ENCODE measurements at regions not wholly inside any gene's neighbourhood (a gene's known extent, or its start where the extent isn't known, plus 50 kb on each side); places are given as distances from the start of the nearest gene placed in this dataset.

- no peak overlapping the region for H3K4me3 Mint-ChIP-seq
- no peaks in the 10 kb centered on the region for H3K36me3 Mint-ChIP-seq
- CTCF ChIA-PET: no interaction called here
- Histone ChIP-seq H3K36me3 (ENCODE audit: control insufficient read depth in 2 of 2, extremely low read depth in 1 of 2, insufficient read depth in 1 of 2, low read length in 1 of 2) (no peaks in the 10 kb centered on the region), H3K27me3 (replicated peaks in 1 of 2; ENCODE audit: control insufficient read depth in 2 of 2, extremely low read depth in 1 of 2, insufficient read depth in 2 of 2, low read length in 1 of 2) (no peaks in the 10 kb centered on the region), H3K27ac (ENCODE audit: low read length) (no peak overlapping the region), H3K4me1 (ENCODE audit: control insufficient read depth in 1 of 2, extremely low read depth in 1 of 2, insufficient read depth in 2 of 2, low read length in 2 of 2) (no peaks in the 10 kb centered on the region), H3K9me3 (no peaks in the 10 kb centered on the region), H3K4me3 (ENCODE audit: control insufficient read depth in 1 of 2, extremely low read depth in 1 of 2, low read length in 1 of 2) (no peak overlapping the region)
- ATAC-seq (replicated peaks in 1 of 4): no peak
- no peaks in the 10 kb centered on the region for H3K4me1 Mint-ChIP-seq
- WGBS (ENCODE audit: insufficient coverage): 88% methylated on average over 1 of the region's 3 CpGs
- peaks cover 0 to 3% (median 0%) of the 10 kb centered on the region in 3 donors for H3K9me3 Mint-ChIP-seq
- DNase-seq: no peak
- H3K27me3 Mint-ChIP-seq: no peaks in the 10 kb centered on the region
- no peak overlapping the region for H3K27ac Mint-ChIP-seq
- POLR2A ChIA-PET: no interaction called here
These were observed 174.9 kb upstream of the KCNJ16 start for GRCh38 chr17:69900101-69900500.

GRCh38 chr17:69900829-69901228 is 174.2 kb upstream of the KCNJ16 start:
- ATAC-seq (replicated peaks in 1 of 4) (no peak), DNase-seq (no peak)
- CTCF ChIA-PET: no interaction called here
- Mint-ChIP-seq H3K4me1 (no peaks in the 10 kb centered on the region), H3K9me3 (peaks cover 0 to 3% (median 0%) of the 10 kb centered on the region in 3 donors), H3K36me3 (no peaks in the 10 kb centered on the region), H3K4me3 (no peak overlapping the region), H3K27me3 (no peaks in the 10 kb centered on the region), H3K27ac (no peak overlapping the region)
- Histone ChIP-seq H3K4me3 (ENCODE audit: control insufficient read depth in 1 of 2, extremely low read depth in 1 of 2, low read length in 1 of 2) (no peak overlapping the region), H3K27me3 (replicated peaks in 1 of 2; ENCODE audit: control insufficient read depth in 2 of 2, extremely low read depth in 1 of 2, insufficient read depth in 2 of 2, low read length in 1 of 2) (no peaks in the 10 kb centered on the region), H3K36me3 (ENCODE audit: control insufficient read depth in 2 of 2, extremely low read depth in 1 of 2, insufficient read depth in 1 of 2, low read length in 1 of 2) (no peaks in the 10 kb centered on the region), H3K4me1 (ENCODE audit: control insufficient read depth in 1 of 2, extremely low read depth in 1 of 2, insufficient read depth in 2 of 2, low read length in 2 of 2) (no peaks in the 10 kb centered on the region), H3K9me3 (no peaks in the 10 kb centered on the region), H3K27ac (ENCODE audit: low read length) (no peak overlapping the region)
- WGBS (ENCODE audit: insufficient coverage): 92% methylated on average over 3 of the region's 8 CpGs
- POLR2A ChIA-PET: no interaction called here

- WGBS (ENCODE audit: insufficient coverage): 79% methylated on average over 2 of the region's 4 CpGs
- no peaks in the 10 kb centered on the region for H3K4me1 Mint-ChIP-seq
- Histone ChIP-seq H3K9me3 (no peaks in the 10 kb centered on the region), H3K4me1 (ENCODE audit: control insufficient read depth in 1 of 2, extremely low read depth in 1 of 2, insufficient read depth in 2 of 2, low read length in 2 of 2) (no peaks in the 10 kb centered on the region), H3K4me3 (ENCODE audit: control insufficient read depth in 1 of 2, extremely low read depth in 1 of 2, low read length in 1 of 2) (no peak overlapping the region), H3K36me3 (ENCODE audit: control insufficient read depth in 2 of 2, extremely low read depth in 1 of 2, insufficient read depth in 1 of 2, low read length in 1 of 2) (no peaks in the 10 kb centered on the region), H3K27me3 (replicated peaks in 1 of 2; ENCODE audit: control insufficient read depth in 2 of 2, extremely low read depth in 1 of 2, insufficient read depth in 2 of 2, low read length in 1 of 2) (no peaks in the 10 kb centered on the region), H3K27ac (ENCODE audit: low read length) (no peak overlapping the region)
- no peak overlapping the region for H3K4me3 Mint-ChIP-seq
- peaks cover 3 to 4% of the 10 kb centered on the region in 2 donors for H3K27me3 Mint-ChIP-seq
- H3K27ac Mint-ChIP-seq: no peak overlapping the region
- CTCF ChIA-PET: interaction anchor here in 1 of 2 donors (0.6 kb wide), 1 partner anchor 1802 kb away, joined by 9 read pairs; no protein-coding TSS in a partner anchor
- no peak for DNase-seq
- no peaks in the 10 kb centered on the region for H3K36me3 Mint-ChIP-seq
- peaks cover 0 to 2% (median 0%) of the 10 kb centered on the region in 3 donors for H3K9me3 Mint-ChIP-seq
- ATAC-seq (replicated peaks in 1 of 4): no peak
- POLR2A ChIA-PET: no interaction called here
These were observed 168.7 kb upstream of the KCNJ16 start for GRCh38 chr17:69906306-69906705.

GRCh38 chr17:69907132-69907847 is 167.7 kb upstream of the KCNJ16 start:
- peaks cover 3 to 4% of the 10 kb centered on the region in 2 donors for H3K27me3 Mint-ChIP-seq
- WGBS (ENCODE audit: insufficient coverage): 90% methylated on average over 2 of the region's 11 CpGs
- no peak overlapping the region for H3K4me3 ChIP-seq (ENCODE audit: control insufficient read depth in 1 of 2, extremely low read depth in 1 of 2, low read length in 1 of 2)
- no peaks in the 10 kb centered on the region for H3K36me3 ChIP-seq (ENCODE audit: control insufficient read depth in 2 of 2, extremely low read depth in 1 of 2, insufficient read depth in 1 of 2, low read length in 1 of 2)
- H3K4me3 Mint-ChIP-seq: no peak overlapping the region
- H3K36me3 Mint-ChIP-seq: no peaks in the 10 kb centered on the region
- H3K27ac ChIP-seq (ENCODE audit: low read length): no peak overlapping the region
- H3K4me1 Mint-ChIP-seq: no peaks in the 10 kb centered on the region
- H3K27ac Mint-ChIP-seq: no peak overlapping the region
- no peaks in the 10 kb centered on the region for H3K9me3 ChIP-seq
- no peak for ATAC-seq (replicated peaks in 1 of 4)
- ChIA-PET POLR2A (no interaction called here), CTCF (no interaction called here)
- no peaks in the 10 kb centered on the region for H3K4me1 ChIP-seq (ENCODE audit: control insufficient read depth in 1 of 2, extremely low read depth in 1 of 2, insufficient read depth in 2 of 2, low read length in 2 of 2)
- peaks cover 0 to 2% (median 0%) of the 10 kb centered on the region in 3 donors for H3K9me3 Mint-ChIP-seq
- DNase-seq: no peak
- no peaks in the 10 kb centered on the region for H3K27me3 ChIP-seq (replicated peaks in 1 of 2; ENCODE audit: control insufficient read depth in 2 of 2, extremely low read depth in 1 of 2, insufficient read depth in 2 of 2, low read length in 1 of 2)

- H3K27me3 ChIP-seq (replicated peaks in 1 of 2; ENCODE audit: control insufficient read depth in 2 of 2, extremely low read depth in 1 of 2, insufficient read depth in 2 of 2, low read length in 1 of 2): no peaks in the 10 kb centered on the region
- DNase-seq: no peak
- no peaks in the 10 kb centered on the region for H3K4me1 Mint-ChIP-seq
- H3K4me3 ChIP-seq (ENCODE audit: control insufficient read depth in 1 of 2, extremely low read depth in 1 of 2, low read length in 1 of 2): no peak overlapping the region
- H3K27me3 Mint-ChIP-seq: peaks cover 3 to 4% of the 10 kb centered on the region in 2 donors
- H3K4me3 Mint-ChIP-seq: no peak overlapping the region
- H3K27ac Mint-ChIP-seq: no peak overlapping the region
- 60% methylated on average over 1 of the region's 3 CpGs for WGBS (ENCODE audit: insufficient coverage)
- H3K27ac ChIP-seq (ENCODE audit: low read length): no peak overlapping the region
- H3K36me3 ChIP-seq (ENCODE audit: control insufficient read depth in 2 of 2, extremely low read depth in 1 of 2, insufficient read depth in 1 of 2, low read length in 1 of 2): no peaks in the 10 kb centered on the region
- H3K36me3 Mint-ChIP-seq: no peaks in the 10 kb centered on the region
- H3K9me3 Mint-ChIP-seq: peaks cover 0 to 2% (median 0%) of the 10 kb centered on the region in 3 donors
- H3K9me3 ChIP-seq: no peaks in the 10 kb centered on the region
- CTCF ChIA-PET: no interaction called here
- H3K4me1 ChIP-seq (ENCODE audit: control insufficient read depth in 1 of 2, extremely low read depth in 1 of 2, insufficient read depth in 2 of 2, low read length in 2 of 2): no peaks in the 10 kb centered on the region
- ATAC-seq (replicated peaks in 1 of 4): no peak
- POLR2A ChIA-PET: interaction anchor here in 1 of 2 donors (0.7 kb wide), 1 partner anchor 167 kb away, joined by 3 read pairs; no protein-coding TSS in a partner anchor
These were observed 166.2 kb upstream of the KCNJ16 start for GRCh38 chr17:69908626-69909368.

- peaks cover 3 to 4% of the 10 kb centered on the region in 2 donors for H3K27me3 Mint-ChIP-seq
- POLR2A ChIA-PET: no interaction called here
These were observed 165.6 kb upstream of the KCNJ16 start for GRCh38 chr17:69909389-69909788.

More at GRCh38 chr17:69909389-69909788, 165.6 kb upstream of the KCNJ16 start:
- ATAC-seq (replicated peaks in 1 of 4) (no peak), DNase-seq (no peak)
- Mint-ChIP-seq H3K4me3 (no peak overlapping the region), H3K9me3 (peaks cover 0 to 2% (median 0%) of the 10 kb centered on the region in 3 donors), H3K27ac (no peak overlapping the region), H3K36me3 (no peaks in the 10 kb centered on the region), H3K4me1 (no peaks in the 10 kb centered on the region)
- no peak overlapping the region for H3K27ac ChIP-seq (ENCODE audit: low read length)
- H3K4me1 ChIP-seq (ENCODE audit: control insufficient read depth in 1 of 2, extremely low read depth in 1 of 2, insufficient read depth in 2 of 2, low read length in 2 of 2): no peaks in the 10 kb centered on the region
- no peaks in the 10 kb centered on the region for H3K36me3 ChIP-seq (ENCODE audit: control insufficient read depth in 2 of 2, extremely low read depth in 1 of 2, insufficient read depth in 1 of 2, low read length in 1 of 2)
- H3K9me3 ChIP-seq: no peaks in the 10 kb centered on the region
- H3K27me3 ChIP-seq (replicated peaks in 1 of 2; ENCODE audit: control insufficient read depth in 2 of 2, extremely low read depth in 1 of 2, insufficient read depth in 2 of 2, low read length in 1 of 2): no peaks in the 10 kb centered on the region
- H3K4me3 ChIP-seq (ENCODE audit: control insufficient read depth in 1 of 2, extremely low read depth in 1 of 2, low read length in 1 of 2): no peak overlapping the region
- CTCF ChIA-PET: no interaction called here

Data from T-cell (primary cell).